Glutamatergic neuron (in vitro differentiated cells): ENCODE measurements at regions not wholly inside any gene's neighbourhood (a gene's known extent, or its start where the extent isn't known, plus 50 kb on each side); places are given as distances from the start of the nearest gene placed in this dataset.

ENCODE experiments used
- DNase-seq: peaks from one replicate; pipeline ENCODE4 v3.0.0; 2022
- H3K27ac Mint-ChIP-seq: one replicate; pipeline ENCODE4 v1.8.0; 2020; ENCODE audit warnings: mild to moderate bottlenecking, mixed read lengths, inconsistent platforms; ENCODE audit not compliant: unreplicated experiment
- H3K27me3 Mint-ChIP-seq: one replicate; pipeline ENCODE4 v1.8.0; 2020; ENCODE audit warnings: mild to moderate bottlenecking, moderate library complexity, mixed read lengths, inconsistent platforms; ENCODE audit not compliant: unreplicated experiment
- H3K36me3 Mint-ChIP-seq: one replicate; pipeline ENCODE4 v1.8.0; 2020; ENCODE audit warnings: mild to moderate bottlenecking, mixed read lengths, inconsistent platforms; ENCODE audit not compliant: unreplicated experiment
- H3K4me1 Mint-ChIP-seq: one replicate; pipeline ENCODE4 v1.8.0; 2020; ENCODE audit warnings: mild to moderate bottlenecking, low read depth, mixed read lengths, inconsistent platforms; ENCODE audit not compliant: unreplicated experiment
- H3K4me3 Mint-ChIP-seq: one replicate; pipeline ENCODE4 v1.8.0; 2020; ENCODE audit warnings: mild to moderate bottlenecking, mixed read lengths, inconsistent platforms; ENCODE audit not compliant: unreplicated experiment
- H3K9me3 Mint-ChIP-seq: one replicate; pipeline ENCODE4 v1.8.0; 2020; ENCODE audit warnings: mild to moderate bottlenecking, moderate library complexity, mixed read lengths, inconsistent platforms; ENCODE audit not compliant: unreplicated experiment
- TF ChIP-seq, protein P1 (sequence below): fragments of 200-600 bp; sonication (generic); IDR thresholded peaks from one replicate; pipeline ENCODE4 v1.5.0; 2021; ENCODE audit not compliant: partially characterized antibody, unreplicated experiment

DNA sequence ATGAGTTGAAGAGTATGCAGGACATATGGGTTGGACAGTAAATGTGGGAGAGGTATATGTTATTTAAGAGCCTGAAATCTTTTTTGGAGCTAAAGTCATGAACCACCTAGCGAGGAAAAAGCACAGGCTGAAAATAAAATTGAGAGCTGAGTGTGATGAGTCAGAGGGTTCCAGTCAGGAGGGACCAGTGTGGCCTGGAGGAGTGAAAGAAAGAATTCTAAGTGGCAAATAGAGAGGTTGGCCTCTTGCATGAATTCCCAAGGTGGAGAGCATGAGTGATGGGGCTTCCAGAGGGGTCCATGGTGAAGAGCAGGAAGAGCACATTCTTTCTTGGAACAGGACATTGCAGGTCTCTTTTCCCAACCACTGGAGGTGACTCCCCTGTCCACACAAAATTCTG, 282.6 kb downstream of the TDRD15 start:
- DNase-seq: no peak
- H3K27ac Mint-ChIP-seq: no peak overlapping the region
- H3K9me3 Mint-ChIP-seq: peaks cover 2% of the 10 kb centered on the region
- peaks cover 7% of the 10 kb centered on the region for H3K4me1 Mint-ChIP-seq
- H3K27me3 Mint-ChIP-seq: peaks cover 3% of the 10 kb centered on the region
- TF ChIP-seq, protein P1, sequence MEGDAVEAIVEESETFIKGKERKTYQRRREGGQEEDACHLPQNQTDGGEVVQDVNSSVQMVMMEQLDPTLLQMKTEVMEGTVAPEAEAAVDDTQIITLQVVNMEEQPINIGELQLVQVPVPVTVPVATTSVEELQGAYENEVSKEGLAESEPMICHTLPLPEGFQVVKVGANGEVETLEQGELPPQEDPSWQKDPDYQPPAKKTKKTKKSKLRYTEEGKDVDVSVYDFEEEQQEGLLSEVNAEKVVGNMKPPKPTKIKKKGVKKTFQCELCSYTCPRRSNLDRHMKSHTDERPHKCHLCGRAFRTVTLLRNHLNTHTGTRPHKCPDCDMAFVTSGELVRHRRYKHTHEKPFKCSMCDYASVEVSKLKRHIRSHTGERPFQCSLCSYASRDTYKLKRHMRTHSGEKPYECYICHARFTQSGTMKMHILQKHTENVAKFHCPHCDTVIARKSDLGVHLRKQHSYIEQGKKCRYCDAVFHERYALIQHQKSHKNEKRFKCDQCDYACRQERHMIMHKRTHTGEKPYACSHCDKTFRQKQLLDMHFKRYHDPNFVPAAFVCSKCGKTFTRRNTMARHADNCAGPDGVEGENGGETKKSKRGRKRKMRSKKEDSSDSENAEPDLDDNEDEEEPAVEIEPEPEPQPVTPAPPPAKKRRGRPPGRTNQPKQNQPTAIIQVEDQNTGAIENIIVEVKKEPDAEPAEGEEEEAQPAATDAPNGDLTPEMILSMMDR: no peak
- H3K36me3 Mint-ChIP-seq: no peaks in the 10 kb centered on the region
- no peak overlapping the region for H3K4me3 Mint-ChIP-seq

DNA sequence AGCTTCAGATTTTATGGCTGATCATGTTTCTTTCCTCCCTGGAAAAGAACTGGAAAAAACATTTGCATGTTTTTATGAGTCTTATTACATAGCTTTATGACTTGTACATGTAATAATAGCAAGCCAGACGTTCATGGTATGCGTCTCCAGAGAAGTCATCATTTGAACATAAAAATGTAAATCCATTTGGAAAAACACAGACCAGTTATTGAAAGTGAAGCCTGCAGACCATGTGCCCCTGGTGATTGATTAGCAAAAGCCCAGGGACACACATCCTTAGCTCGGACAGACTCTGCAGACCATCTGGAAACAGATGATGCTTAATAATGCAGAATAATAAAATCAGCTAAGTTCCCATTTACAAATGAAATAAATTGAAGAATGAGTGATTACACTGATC, 283.1 kb downstream of the TDRD15 start:
- Mint-ChIP-seq H3K36me3 (no peaks in the 10 kb centered on the region), H3K27me3 (peaks cover 3% of the 10 kb centered on the region), H3K9me3 (peaks cover 2% of the 10 kb centered on the region), H3K4me1 (peaks cover 7% of the 10 kb centered on the region), H3K27ac (no peak overlapping the region), H3K4me3 (no peak overlapping the region)
- TF ChIP-seq, protein P1: no peak
- DNase-seq: no peak

DNA sequence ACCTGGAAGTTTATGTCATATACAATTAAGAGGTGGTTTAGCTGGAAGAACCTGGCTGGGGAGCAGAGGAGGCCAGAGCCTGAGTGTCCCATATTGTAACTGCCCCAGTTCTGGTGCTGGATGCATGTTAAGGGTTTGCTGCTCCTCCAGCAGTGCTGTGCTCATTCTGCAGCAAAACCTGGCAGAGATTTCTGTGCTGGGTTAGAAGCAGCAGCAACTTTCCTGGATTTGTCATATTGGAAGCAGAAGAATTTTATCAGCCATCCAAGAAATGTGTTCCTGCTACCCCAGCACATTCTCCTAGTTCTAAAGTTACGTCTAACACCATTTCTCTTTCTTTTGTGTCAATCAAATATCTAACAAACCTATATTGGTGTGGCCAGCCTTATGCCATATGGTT, 284.1 kb downstream of the TDRD15 start:
- Mint-ChIP-seq H3K9me3 (peaks cover 2% of the 10 kb centered on the region), H3K4me1 (peaks cover 7% of the 10 kb centered on the region), H3K36me3 (no peaks in the 10 kb centered on the region), H3K27ac (no peak overlapping the region), H3K4me3 (no peak overlapping the region), H3K27me3 (no peaks in the 10 kb centered on the region)
- DNase-seq: no peak
- TF ChIP-seq, protein P1: no peak

DNA sequence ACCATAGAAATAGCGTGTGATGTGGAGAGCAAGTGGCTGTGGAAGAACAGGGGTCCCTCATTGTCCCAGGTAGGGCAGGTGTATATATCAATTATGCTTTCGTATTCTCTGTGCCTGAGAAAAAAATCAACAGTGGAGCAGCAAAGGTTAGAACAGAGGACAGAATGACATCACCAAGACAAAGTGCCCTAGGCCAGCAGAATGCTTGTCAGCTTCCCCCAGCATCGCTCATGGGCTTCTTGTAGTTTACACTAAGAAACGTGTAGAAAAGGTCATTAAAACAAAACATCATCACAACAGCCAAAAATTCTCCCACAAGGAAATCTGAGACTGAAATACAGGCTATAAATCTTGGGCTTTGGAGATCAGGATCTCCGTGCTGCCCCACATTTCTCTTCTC, 288.0 kb downstream of the TDRD15 start:
- Mint-ChIP-seq H3K4me3 (no peak overlapping the region), H3K4me1 (peaks cover 7% of the 10 kb centered on the region), H3K9me3 (peaks cover 2% of the 10 kb centered on the region), H3K27ac (no peak overlapping the region), H3K27me3 (no peaks in the 10 kb centered on the region), H3K36me3 (no peaks in the 10 kb centered on the region)
- DNase-seq: no peak
- TF ChIP-seq, protein P1: no peak

DNA sequence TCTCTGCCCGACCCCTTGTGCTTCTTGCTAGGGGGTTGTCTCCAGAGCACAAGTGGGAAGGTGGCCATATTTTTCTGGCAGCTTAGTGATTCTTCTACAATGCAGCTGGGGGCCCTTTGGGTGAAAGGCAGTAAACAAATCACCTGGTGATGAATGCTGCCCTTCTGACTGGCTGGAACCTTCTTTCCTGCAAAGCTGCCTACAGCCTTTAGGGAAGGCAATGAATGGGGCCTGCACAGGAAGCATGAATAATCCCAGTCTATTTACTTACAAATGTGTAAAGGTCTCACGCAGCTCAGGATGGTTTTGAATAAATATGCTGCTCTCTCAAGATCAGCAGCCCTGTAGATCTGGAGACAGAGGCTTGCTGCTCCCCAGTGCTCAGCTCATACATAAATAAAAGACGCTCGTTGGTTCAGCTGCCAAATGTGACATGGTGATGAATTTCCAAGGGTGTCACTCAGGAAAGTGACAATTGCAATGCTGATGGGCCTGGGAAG, 289.2 kb downstream of the TDRD15 start:
- H3K27ac Mint-ChIP-seq: no peak overlapping the region
- no peaks in the 10 kb centered on the region for H3K27me3 Mint-ChIP-seq
- TF ChIP-seq, protein P1: no peak
- H3K4me3 Mint-ChIP-seq: no peak overlapping the region
- no peak for DNase-seq
- H3K36me3 Mint-ChIP-seq: no peaks in the 10 kb centered on the region
- H3K9me3 Mint-ChIP-seq: no peaks in the 10 kb centered on the region
- no peaks in the 10 kb centered on the region for H3K4me1 Mint-ChIP-seq
